A549 (cell line): ENCODE measurements at regions not wholly inside any gene's neighbourhood (a gene's known extent, or its start where the extent isn't known, plus 50 kb on each side); places are given as distances from the start of the nearest gene placed in this dataset.

Experiments used
- ATAC-seq, 2 experiments: fragments of 200-7000 bp in 1 of 2; fragments of >200 bp in 1 of 2; cut with Nextera tagmentation in 1 of 2; cut with Tn5 transposase in 1 of 2; 3 replicates each; pipeline versions ENCODE4 v1.8.0 to v1.9.1; 2018 to 2020; ENCODE audit warnings: mild to moderate bottlenecking in 1 of 2, moderate library complexity in 1 of 2
- CTCF ChIA-PET: fragments of 300-600 bp; sonication (Branson Sonifier 250); formaldehyde crosslinking; extraction: SDS; loops from one replicate; lab custom pipeline; 2021; ENCODE audit warnings: antibody characterized with exemption, inconsistent platforms; lab: Yijun Ruan, JAX
- POLR2A ChIA-PET: fragments of 350-600 bp; formaldehyde crosslinking; extraction: SDS; loops from one replicate; lab custom pipeline; 2021; ENCODE audit warnings: antibody characterized with exemption, inconsistent platforms; lab: Yijun Ruan, JAX
- DNase-seq, 2 experiments: peaks; one replicate each; pipeline versions ENCODE4 v3.0.0 to v3.0.0-alpha.2; 2011 to 2016; ENCODE audit warnings: low read depth in 1 of 2, low spot score in 1 of 2
- FAIRE-seq: peaks from 2 replicates; lab custom pipeline; 2011; peaks lifted over from hg19 to GRCh38; lab: Jason Lieb, UNC
- H3K27ac ChIP-seq, 2 experiments: fragments of >200 bp; sonication (Bioruptor Twin); formaldehyde crosslinking; 3 replicates each; pipeline ENCODE4 v1.5.1; 2016 to 2017
- H3K4me1 ChIP-seq: fragments of >200 bp; sonication (Bioruptor Twin); formaldehyde crosslinking; 3 replicates; pipeline ENCODE4 v1.6.1; 2016
- H3K4me2 ChIP-seq: fragments of >200 bp; sonication (Bioruptor Twin); formaldehyde crosslinking; 3 replicates; pipeline ENCODE4 v1.6.1; 2016
- H3K4me3 ChIP-seq: fragments of >200 bp; sonication (Bioruptor Twin); formaldehyde crosslinking; 3 replicates; pipeline ENCODE4 v1.5.1; 2016
- H3K9me3 ChIP-seq: fragments of >200 bp; sonication (Bioruptor Twin); formaldehyde crosslinking; 3 replicates; pipeline ENCODE4 v1.6.1; 2016
- ATOH8 ChIP-seq: fragments of 250-450 bp; sonication (Bioruptor Pico); IDR thresholded peaks from 2 replicates; pipeline ENCODE4 v1.5.0; 2020; ENCODE audit warnings: low read depth, mild to moderate bottlenecking, moderate library complexity
- CBX2 ChIP-seq: fragments of 200-600 bp; sonication (generic); IDR thresholded peaks from 2 replicates; pipeline ENCODE4 v1.6.1; 2016; ENCODE audit warnings: low read depth, mild to moderate bottlenecking, borderline replicate concordance
- CBX8 ChIP-seq: fragments of 200-600 bp; sonication (generic); IDR thresholded peaks from 2 replicates; pipeline ENCODE4 v1.6.1; 2016
- CHD4 ChIP-seq: fragments of 200-600 bp; sonication (generic); IDR thresholded peaks from 2 replicates; pipeline ENCODE4 v1.6.1; 2016; ENCODE audit warnings: antibody characterized with exemption, mild to moderate bottlenecking, borderline replicate concordance
- E2F6 ChIP-seq: IDR thresholded peaks from 2 replicates; pipeline ENCODE4 v1.6.1; 2012; ENCODE audit warnings: low read depth, borderline replicate concordance
- EHF ChIP-seq: fragments of 250-450 bp; sonication (Bioruptor Pico); IDR thresholded peaks from 2 replicates; pipeline ENCODE4 v1.5.0; 2020; ENCODE audit warnings: mild to moderate bottlenecking
- EHMT2 ChIP-seq: fragments of 200-600 bp; sonication (generic); IDR thresholded peaks from 2 replicates; pipeline ENCODE4 v1.6.1; 2016; ENCODE audit warnings: antibody characterized with exemption, low read depth, mild to moderate bottlenecking, moderate library complexity
- EP300 ChIP-seq, 2 experiments: fragments of >200 bp; sonication (Bioruptor Twin); formaldehyde crosslinking; IDR thresholded peaks; 2 replicates in 1 of 2; 3 replicates in 1 of 2; pipeline ENCODE4 v1.6.1; 2016 to 2017
- FOSB ChIP-seq: fragments of 250-450 bp; sonication (Bioruptor Pico); IDR thresholded peaks from 2 replicates; pipeline ENCODE4 v1.5.0; 2020; ENCODE audit warnings: mild to moderate bottlenecking, moderate library complexity
- FOXS1 ChIP-seq: fragments of 250-450 bp; sonication (Bioruptor Pico); IDR thresholded peaks from 2 replicates; pipeline ENCODE4 v1.5.0; 2020; ENCODE audit warnings: mild to moderate bottlenecking, moderate library complexity
- HMGXB4 ChIP-seq: fragments of 250-450 bp; sonication (Bioruptor Pico); IDR thresholded peaks from 2 replicates; pipeline ENCODE4 v1.5.0; 2021; ENCODE audit warnings: mild to moderate bottlenecking, moderate library complexity, borderline replicate concordance
- JUN ChIP-seq, 2 experiments: fragments of >200 bp; sonication (Bioruptor Twin); formaldehyde crosslinking; IDR thresholded peaks; 2 replicates in 1 of 2; 3 replicates in 1 of 2; pipeline ENCODE4 v1.6.1; 2016 to 2017
- JUNB ChIP-seq: fragments of >200 bp; sonication (Bioruptor Twin); formaldehyde crosslinking; IDR thresholded peaks from 2 replicates; pipeline ENCODE4 v1.6.1; 2016
- MAX ChIP-seq: IDR thresholded peaks from 2 replicates; pipeline ENCODE4 v1.6.1; 2012
- NFE2L2 ChIP-seq: fragments of 150-350 bp; conservative IDR thresholded peaks from 2 replicates; pipeline ENCODE4 v1.6.1; 2014; ENCODE audit warnings: low read length
- REST ChIP-seq: fragments of 200-600 bp; sonication (generic); IDR thresholded peaks from 2 replicates; pipeline ENCODE4 v1.6.1; 2016; ENCODE audit warnings: antibody characterized with exemption, mild to moderate bottlenecking, moderate library complexity
- SMC3 ChIP-seq: fragments of >200 bp; sonication (Bioruptor Twin); formaldehyde crosslinking; IDR thresholded peaks from 3 replicates; pipeline ENCODE4 v1.6.1; 2018; ENCODE audit warnings: inconsistent platforms
- WGBS: methylation state at CpG from one replicate; pipeline ENCODE4 v1.1.6; 2017; ENCODE audit errors: missing lambda C conversion rate; 5-methylcytosine and 5-hydroxymethylcytosine counted together

- no peak for FAIRE-seq
- no peak overlapping the region for H3K4me3 ChIP-seq
Measured at GRCh38 chr6:147133669-147134068, 70.5 kb upstream of the STXBP5 start.

More at GRCh38 chr6:147133669-147134068, 70.5 kb upstream of the STXBP5 start:
- POLR2A ChIA-PET: no interaction called here
- ATAC-seq (no peak), DNase-seq (no peak)
- 91% methylated on average over 4 of the region's 4 CpGs for WGBS
- no peak overlapping the region for H3K27ac ChIP-seq
- no peaks in the 10 kb centered on the region for H3K9me3 ChIP-seq
- peaks cover 30% of the 10 kb centered on the region; the same call in 2 of the 3 replicates for H3K4me1 ChIP-seq
- H3K4me2 ChIP-seq: no peak overlapping the region
- CTCF ChIA-PET: no interaction called here
- TF ChIP-seq CBX8 (no peak), SMC3 (no peak), FOXS1 (CRISPR knock-in tag) (no peak), EHMT2 (no peak), HMGXB4 (no peak), CHD4 (no peak), FOSB (CRISPR knock-in tag) (no peak), CBX2 (no peak), EP300 (IDR thresholded peaks at IDR 0.05) (no peak), E2F6 (no peak), JUNB (no peak), MAX (no peak), ATOH8 (CRISPR knock-in tag) (no peak), NFE2L2 (no peak), EHF (CRISPR knock-in tag) (no peak), REST (no peak), JUN (IDR thresholded peaks at IDR 0.05) (no peak)
